Tibial artery (tissue), 4 donors: ENCODE measurements at regions not wholly inside any gene's neighbourhood (a gene's known extent, or its start where the extent isn't known, plus 50 kb on each side); places are given as distances from the start of the nearest gene placed in this dataset.

Experiments used
- DNase-seq, 2 donors: peaks; one replicate each; pipeline ENCODE4 v3.0.0-alpha.2; 2019
- H3K27ac ChIP-seq, 2 donors: fragments of 200-600 bp; sonication (generic) in 1 of 2; 1 replicate in 1 of 2; 2 replicates in 1 of 2; pipeline ENCODE4 v1.5.1; 2018 to 2019; ENCODE audit warnings: mild to moderate bottlenecking in 1 of 2
- H3K27me3 ChIP-seq, 2 donors: fragments of 200-600 bp; sonication (generic) in 1 of 2; one replicate each; pipeline versions ENCODE4 v1.5.1 to v1.6.0; 2016 to 2019
- H3K36me3 ChIP-seq, 3 donors: fragments of 200-600 bp; sonication (generic) in 2 of 3; one replicate each; pipeline ENCODE4 v1.5.1; 2016 to 2019; ENCODE audit warnings: mild to moderate bottlenecking in 2 of 3
- H3K4me1 ChIP-seq, 4 donors: fragments of 200-600 bp; sonication (generic) in 2 of 4; 1 replicate in 3 of 4; 2 replicates in 1 of 4; pipeline ENCODE4 v1.5.1; 2016 to 2019
- H3K4me3 ChIP-seq, 2 donors: fragments of 200-600 bp; sonication (generic) in 1 of 2; 1 replicate in 1 of 2; 2 replicates in 1 of 2; pipeline ENCODE4 v1.5.1; 2018 to 2019; ENCODE audit warnings: mild to moderate bottlenecking in 2 of 2
- H3K9me3 ChIP-seq, 3 donors: fragments of 200-600 bp; sonication (generic) in 1 of 3; one replicate each; pipeline ENCODE4 v1.5.1; 2016 to 2019
- intact Hi-C: fragments of 100-400 bp; cut with DNase I; formaldehyde crosslinking; loops from one replicate; pipeline ENCODE4 v1.15.0; 2023; ENCODE audit warnings: low total_unique reads
- TF ChIP-seq, protein P1 (sequence below), 2 experiments: fragments of 200-600 bp in 1 of 2; fragments of 450-650 bp in 1 of 2; IDR thresholded peaks; one replicate each; pipeline ENCODE4 v1.5.1; 2017 to 2019; ENCODE audit warnings: antibody characterized with exemption in 2 of 2, mild to moderate bottlenecking in 1 of 2, moderate library complexity in 1 of 2

DNA sequence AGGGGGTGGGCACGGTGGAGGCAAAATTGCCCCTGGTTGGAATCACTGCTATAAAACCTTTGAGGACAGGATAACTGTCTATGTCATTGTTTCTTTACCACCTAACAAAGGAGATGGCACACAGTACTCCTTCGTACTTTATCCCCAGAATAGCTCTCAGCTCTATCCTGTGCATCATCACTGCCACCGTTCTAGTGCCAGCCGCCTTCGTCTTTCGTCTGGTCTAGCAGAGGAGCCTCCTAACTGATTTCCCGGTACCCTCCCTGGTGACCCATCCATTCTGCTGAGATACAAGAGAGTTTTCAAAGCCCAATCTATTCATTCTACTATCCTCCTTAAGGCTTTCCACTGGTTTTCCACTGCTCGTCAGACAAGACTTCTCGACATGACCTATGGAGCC, 67.9 kb upstream of the PRICKLE2 start:
- H3K4me3 ChIP-seq = no peak overlapping the region
- H3K27ac ChIP-seq = no peak overlapping the region
- no peak for DNase-seq
- H3K27me3 ChIP-seq = no peaks in the 10 kb centered on the region
- H3K4me1 ChIP-seq = peaks cover 0 to 15% (median 5%) of the 10 kb centered on the region in 4 donors
- peaks cover 0 to 6% (median 0%) of the 10 kb centered on the region in 3 donors for H3K9me3 ChIP-seq
- TF ChIP-seq, protein P1, sequence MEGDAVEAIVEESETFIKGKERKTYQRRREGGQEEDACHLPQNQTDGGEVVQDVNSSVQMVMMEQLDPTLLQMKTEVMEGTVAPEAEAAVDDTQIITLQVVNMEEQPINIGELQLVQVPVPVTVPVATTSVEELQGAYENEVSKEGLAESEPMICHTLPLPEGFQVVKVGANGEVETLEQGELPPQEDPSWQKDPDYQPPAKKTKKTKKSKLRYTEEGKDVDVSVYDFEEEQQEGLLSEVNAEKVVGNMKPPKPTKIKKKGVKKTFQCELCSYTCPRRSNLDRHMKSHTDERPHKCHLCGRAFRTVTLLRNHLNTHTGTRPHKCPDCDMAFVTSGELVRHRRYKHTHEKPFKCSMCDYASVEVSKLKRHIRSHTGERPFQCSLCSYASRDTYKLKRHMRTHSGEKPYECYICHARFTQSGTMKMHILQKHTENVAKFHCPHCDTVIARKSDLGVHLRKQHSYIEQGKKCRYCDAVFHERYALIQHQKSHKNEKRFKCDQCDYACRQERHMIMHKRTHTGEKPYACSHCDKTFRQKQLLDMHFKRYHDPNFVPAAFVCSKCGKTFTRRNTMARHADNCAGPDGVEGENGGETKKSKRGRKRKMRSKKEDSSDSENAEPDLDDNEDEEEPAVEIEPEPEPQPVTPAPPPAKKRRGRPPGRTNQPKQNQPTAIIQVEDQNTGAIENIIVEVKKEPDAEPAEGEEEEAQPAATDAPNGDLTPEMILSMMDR (IDR thresholded peaks at IDR 0.05) = no peak
- H3K36me3 ChIP-seq = no peaks in the 10 kb centered on the region
- intact Hi-C loops = no loop called here

DNA sequence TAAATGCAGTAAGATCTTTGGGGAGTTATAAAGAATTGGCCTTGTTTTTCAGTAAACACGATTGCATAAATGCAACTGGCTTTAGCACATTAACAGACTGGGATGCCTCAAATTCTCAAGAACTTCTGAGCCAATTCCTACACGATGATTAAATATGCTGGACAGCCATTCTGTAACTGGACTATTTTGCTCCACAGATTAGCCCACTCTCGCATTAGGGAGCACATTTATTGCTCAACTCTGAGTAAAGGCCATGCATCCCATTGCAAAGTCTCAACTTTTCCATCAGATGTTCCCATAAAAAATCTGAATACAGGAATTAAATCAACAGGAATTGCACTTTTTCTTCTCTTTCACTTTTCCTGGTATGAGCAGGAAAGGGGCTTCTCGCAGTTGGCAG, 66.7 kb upstream of the PRICKLE2 start:
- intact Hi-C loops = no loop called here
- Histone ChIP-seq H3K36me3 (no peaks in the 10 kb centered on the region), H3K27ac (no peak overlapping the region), H3K4me1 (peaks cover 0 to 15% (median 5%) of the 10 kb centered on the region in 4 donors), H3K9me3 (peaks cover 0 to 1% (median 0%) of the 10 kb centered on the region in 3 donors), H3K27me3 (no peaks in the 10 kb centered on the region), H3K4me3 (no peak overlapping the region)
- TF ChIP-seq, protein P1 (IDR thresholded peaks at IDR 0.05) = no peak
- peak in 1 of 2 donors; percentile 35 for DNase-seq

DNA sequence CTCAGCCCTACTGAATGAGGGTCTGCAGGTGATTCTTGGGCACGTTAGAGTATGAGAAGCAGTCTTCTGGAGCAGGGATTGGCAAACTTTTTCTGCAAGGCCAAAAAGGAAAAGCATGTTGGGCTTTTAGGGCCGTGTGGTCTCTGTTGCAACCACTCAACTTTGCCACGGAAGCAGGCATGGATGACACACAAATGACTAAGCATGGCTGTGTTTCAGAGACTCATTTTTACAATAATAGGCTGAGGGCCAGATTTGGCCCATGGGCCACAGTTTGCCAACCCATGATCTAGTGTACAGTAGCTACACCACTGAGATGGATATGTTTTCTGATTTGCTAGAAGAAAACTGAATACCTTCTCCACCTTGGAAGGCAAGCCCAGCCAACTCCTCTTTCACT, 66.1 kb upstream of the PRICKLE2 start:
- no peaks in the 10 kb centered on the region for H3K36me3 ChIP-seq
- H3K4me1 ChIP-seq = peaks cover 0 to 15% (median 5%) of the 10 kb centered on the region in 4 donors
- intact Hi-C loops = no loop called here
- no peak overlapping the region for H3K27ac ChIP-seq
- DNase-seq = peak; percentile 70 to 81
- H3K9me3 ChIP-seq = no peaks in the 10 kb centered on the region
- TF ChIP-seq, protein P1 (IDR thresholded peaks at IDR 0.05) = no peak
- H3K4me3 ChIP-seq = no peak overlapping the region
- no peaks in the 10 kb centered on the region for H3K27me3 ChIP-seq

DNA sequence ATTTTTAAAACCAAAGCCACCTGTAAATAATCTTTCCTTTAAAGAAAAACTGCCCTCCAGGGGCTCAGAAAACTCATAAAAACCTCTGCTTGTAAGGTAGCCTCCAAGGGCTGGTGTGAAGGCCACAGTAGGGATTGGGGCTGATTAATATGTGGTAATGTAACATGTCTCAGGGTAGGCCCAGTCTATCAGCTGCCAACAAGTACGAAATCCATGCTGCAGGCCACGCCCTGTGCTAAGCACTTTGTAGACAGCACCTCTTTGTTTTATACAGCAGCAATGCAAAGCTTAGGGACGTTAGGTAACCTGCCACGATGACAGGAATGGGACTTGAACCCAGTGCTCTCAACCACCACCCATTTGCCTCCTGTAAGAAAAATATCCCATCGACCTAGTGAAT, 65.6 kb upstream of the PRICKLE2 start:
- TF ChIP-seq, protein P1 (IDR thresholded peaks at IDR 0.05) = no peak
- Histone ChIP-seq H3K27ac (no peak overlapping the region), H3K9me3 (no peaks in the 10 kb centered on the region), H3K36me3 (no peaks in the 10 kb centered on the region), H3K4me1 (peaks cover 0 to 14% (median 4%) of the 10 kb centered on the region in 4 donors), H3K27me3 (no peaks in the 10 kb centered on the region), H3K4me3 (no peak overlapping the region)
- intact Hi-C loops = no loop called here
- no peak for DNase-seq

DNA sequence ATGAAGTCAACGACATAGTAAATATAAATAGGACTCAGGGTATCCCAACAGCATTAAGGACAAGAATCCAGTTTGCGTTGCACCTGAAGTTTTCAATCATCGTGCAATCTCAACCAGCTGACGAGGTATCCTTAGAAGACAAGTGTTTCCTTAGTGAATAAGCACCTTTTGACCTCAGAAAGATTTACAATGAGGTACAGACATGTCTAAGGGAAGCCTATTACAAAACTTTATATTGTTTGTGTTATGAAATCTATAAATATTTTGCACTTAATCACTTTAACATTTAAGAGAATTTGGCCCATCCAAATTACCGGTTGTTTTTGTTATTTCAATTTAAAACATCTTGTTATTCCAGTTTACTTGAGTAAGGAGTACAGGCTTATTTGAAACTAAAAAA, 64.9 kb upstream of the PRICKLE2 start:
- Histone ChIP-seq H3K36me3 (no peaks in the 10 kb centered on the region), H3K27me3 (no peaks in the 10 kb centered on the region), H3K27ac (no peak overlapping the region), H3K4me3 (no peak overlapping the region), H3K9me3 (no peaks in the 10 kb centered on the region), H3K4me1 (peaks cover 0 to 7% (median under 1%) of the 10 kb centered on the region in 4 donors)
- TF ChIP-seq, protein P1 (IDR thresholded peaks at IDR 0.05) = no peak
- intact Hi-C loops = no loop called here
- no peak for DNase-seq

DNA sequence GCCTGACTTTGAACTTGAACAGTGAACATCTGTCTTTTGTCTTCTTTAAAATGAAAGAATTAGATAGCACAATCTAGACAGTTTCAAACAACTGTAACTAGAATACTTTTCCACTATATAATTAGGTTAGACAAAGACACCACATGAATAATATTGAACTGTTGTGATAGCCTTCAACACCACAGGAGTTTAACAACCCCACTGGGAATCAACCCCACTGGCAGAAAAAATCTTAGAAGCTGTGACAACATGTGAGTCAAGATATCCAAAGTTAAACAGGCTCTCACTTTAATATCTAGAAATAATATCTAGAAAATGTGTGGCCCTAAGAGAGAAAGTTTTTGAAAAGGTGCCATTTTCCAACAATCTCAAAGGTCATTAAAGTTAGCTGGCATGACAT, 64.4 kb upstream of the PRICKLE2 start:
- H3K27ac ChIP-seq = no peak overlapping the region
- intact Hi-C loops = no loop called here

More for the DNA sequence above, 64.4 kb upstream of the PRICKLE2 start:
- H3K36me3 ChIP-seq = no peaks in the 10 kb centered on the region
- DNase-seq = no peak
- TF ChIP-seq, protein P1 (IDR thresholded peaks at IDR 0.05) = no peak
- H3K27me3 ChIP-seq = no peaks in the 10 kb centered on the region
- H3K4me1 ChIP-seq = peaks cover 0 to 5% (median 0%) of the 10 kb centered on the region in 4 donors
- no peaks in the 10 kb centered on the region for H3K9me3 ChIP-seq
- H3K4me3 ChIP-seq = no peak overlapping the region
